Activated CD4-positive, alpha-beta T cell treated with anti-CD3 and anti-CD28 coated beads, Interleukin-2, amount 10 ng/mL, durations not matched to agents 24 days and 14 days (primary cell): ENCODE measurements at regions not wholly inside any gene's neighbourhood (a gene's known extent, or its start where the extent isn't known, plus 50 kb on each side); places are given as distances from the start of the nearest gene placed in this dataset.
"Not testable (repeated sequence)": the region's sequence is repeated elsewhere in the genome, so short reads cannot be mapped to it uniquely, and the experiment has no call there.

Experiments
- DNase-seq: peaks from one replicate; pipeline ENCODE4 v3.0.0; 2022
- H3K27ac Mint-ChIP-seq: one replicate; pipeline ENCODE4 v1.8.0; 2022; ENCODE audit warnings: mild to moderate bottlenecking, mixed read lengths
- H3K27me3 Mint-ChIP-seq: one replicate; pipeline ENCODE4 v1.8.0; 2022; ENCODE audit warnings: mixed read lengths
- H3K36me3 Mint-ChIP-seq: one replicate; pipeline ENCODE4 v1.8.0; 2022; ENCODE audit warnings: low read depth, mild to moderate bottlenecking, mixed read lengths
- H3K4me1 Mint-ChIP-seq: one replicate; pipeline ENCODE4 v1.8.0; 2021; ENCODE audit warnings: mixed read lengths
- H3K4me3 Mint-ChIP-seq: one replicate; pipeline ENCODE4 v1.8.0; 2022; ENCODE audit warnings: mild to moderate bottlenecking, moderate library complexity, mixed read lengths
- H3K9me3 Mint-ChIP-seq: one replicate; pipeline ENCODE4 v1.8.0; 2021; ENCODE audit warnings: mixed read lengths
- intact Hi-C: fragments of 100-400 bp; cut with micrococcal nuclease; formaldehyde crosslinking; loops from one replicate; pipeline ENCODE4 v1.15.1; 2023

DNA sequence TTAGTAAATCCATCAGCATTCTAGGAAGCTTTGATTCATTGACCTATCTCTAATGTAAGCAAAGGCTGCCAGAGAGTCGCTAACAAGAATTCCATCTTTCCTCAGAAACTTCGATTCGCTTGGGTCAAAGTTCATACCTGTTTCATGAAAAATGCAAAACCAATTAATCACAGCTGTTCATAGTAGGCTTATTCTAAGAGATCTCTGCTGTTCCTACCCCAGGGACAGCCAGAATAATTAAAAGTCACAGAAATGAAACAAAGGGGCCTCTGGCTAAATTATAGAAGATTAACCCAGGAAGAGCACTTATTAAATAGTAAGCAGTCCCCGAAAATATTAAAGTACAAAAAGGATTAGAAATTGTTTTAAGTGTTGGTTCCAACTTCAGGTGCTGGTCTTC is 280.1 kb upstream of the FRG2C start:
- H3K9me3 Mint-ChIP-seq, H3K4me3 Mint-ChIP-seq, H3K27ac Mint-ChIP-seq, H3K27me3 Mint-ChIP-seq, DNase-seq, intact Hi-C loops, H3K36me3 Mint-ChIP-seq, H3K4me1 Mint-ChIP-seq: not testable (repeated sequence)

DNA sequence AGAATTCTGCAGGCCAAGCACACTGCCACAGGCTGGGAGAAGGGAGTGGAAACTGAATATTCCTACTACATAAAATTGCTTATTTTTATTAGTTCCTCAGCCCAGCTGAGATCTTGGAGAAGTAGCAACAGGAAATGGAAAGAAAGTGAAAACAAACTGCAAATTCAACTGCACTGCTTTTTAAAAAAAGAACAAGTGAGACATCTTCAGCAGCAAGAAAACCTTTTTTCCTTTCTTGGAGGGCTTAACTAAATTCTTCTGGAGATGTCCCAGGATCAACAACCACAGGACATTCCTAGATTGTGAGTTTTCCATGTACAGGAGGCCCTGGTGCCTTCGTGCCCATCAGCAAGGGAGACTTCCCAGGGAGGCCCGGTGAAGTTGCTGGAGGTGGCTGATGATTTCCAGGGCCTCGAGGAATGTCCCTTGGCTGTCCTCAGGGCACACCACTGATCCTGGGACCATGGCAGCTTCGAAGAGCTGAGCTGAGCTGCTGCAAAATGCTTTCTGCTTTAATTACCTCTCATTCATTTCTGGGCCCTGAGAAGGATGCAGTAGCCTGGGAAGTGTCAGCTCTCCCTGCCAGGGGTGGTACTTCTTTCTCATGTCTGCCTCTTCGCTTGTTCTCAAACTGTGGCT is 275.5 kb upstream of the FRG2C start:
- DNase-seq, H3K36me3 Mint-ChIP-seq, H3K9me3 Mint-ChIP-seq, H3K27ac Mint-ChIP-seq, intact Hi-C loops, H3K4me3 Mint-ChIP-seq, H3K27me3 Mint-ChIP-seq, H3K4me1 Mint-ChIP-seq: not testable (repeated sequence)

DNA sequence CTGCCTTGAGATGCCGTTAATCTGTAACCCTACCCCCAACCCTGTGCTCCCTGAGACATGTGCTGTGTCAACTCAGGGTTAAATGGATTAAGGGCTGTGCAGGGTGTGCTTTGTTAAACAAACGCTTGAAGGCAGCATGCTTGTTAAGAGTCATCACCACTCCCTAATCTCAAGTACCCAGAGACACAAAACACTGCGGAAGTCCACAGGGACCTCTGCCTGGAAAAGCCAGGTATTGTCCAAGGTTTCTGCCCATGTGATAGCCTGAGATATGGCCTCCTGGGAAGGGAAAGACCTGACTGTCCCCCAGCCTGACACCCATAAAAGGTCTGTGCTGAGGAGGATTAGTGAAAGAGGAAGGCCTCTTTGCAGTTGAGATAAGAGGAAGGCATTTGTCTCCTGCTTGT is 270.8 kb upstream of the FRG2C start:
- H3K27ac Mint-ChIP-seq, H3K4me3 Mint-ChIP-seq, H3K27me3 Mint-ChIP-seq, intact Hi-C loops, H3K9me3 Mint-ChIP-seq, H3K36me3 Mint-ChIP-seq, H3K4me1 Mint-ChIP-seq, DNase-seq: not testable (repeated sequence)

DNA sequence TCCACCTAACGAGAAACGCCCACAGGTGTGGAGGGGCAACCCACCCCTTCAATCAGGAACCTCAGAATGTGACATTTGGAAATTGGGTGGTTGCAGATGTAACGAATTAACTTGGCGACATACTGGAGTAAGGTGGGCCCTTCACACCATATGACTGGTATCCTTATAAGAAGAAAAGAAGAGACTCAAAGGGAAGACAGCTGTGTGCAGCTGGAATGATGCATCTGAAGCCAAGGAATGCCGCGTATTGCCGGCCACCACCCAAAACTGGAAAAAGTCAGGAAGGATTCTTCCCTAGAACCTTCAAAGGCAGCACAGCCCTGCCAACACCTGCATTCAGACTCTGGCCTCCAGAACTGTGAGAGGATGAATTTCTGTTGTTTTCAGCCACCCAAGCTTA is 270.0 kb upstream of the FRG2C start:
- H3K9me3 Mint-ChIP-seq, DNase-seq, H3K27me3 Mint-ChIP-seq, H3K4me1 Mint-ChIP-seq, H3K36me3 Mint-ChIP-seq, intact Hi-C loops, H3K27ac Mint-ChIP-seq, H3K4me3 Mint-ChIP-seq: not testable (repeated sequence)

DNA sequence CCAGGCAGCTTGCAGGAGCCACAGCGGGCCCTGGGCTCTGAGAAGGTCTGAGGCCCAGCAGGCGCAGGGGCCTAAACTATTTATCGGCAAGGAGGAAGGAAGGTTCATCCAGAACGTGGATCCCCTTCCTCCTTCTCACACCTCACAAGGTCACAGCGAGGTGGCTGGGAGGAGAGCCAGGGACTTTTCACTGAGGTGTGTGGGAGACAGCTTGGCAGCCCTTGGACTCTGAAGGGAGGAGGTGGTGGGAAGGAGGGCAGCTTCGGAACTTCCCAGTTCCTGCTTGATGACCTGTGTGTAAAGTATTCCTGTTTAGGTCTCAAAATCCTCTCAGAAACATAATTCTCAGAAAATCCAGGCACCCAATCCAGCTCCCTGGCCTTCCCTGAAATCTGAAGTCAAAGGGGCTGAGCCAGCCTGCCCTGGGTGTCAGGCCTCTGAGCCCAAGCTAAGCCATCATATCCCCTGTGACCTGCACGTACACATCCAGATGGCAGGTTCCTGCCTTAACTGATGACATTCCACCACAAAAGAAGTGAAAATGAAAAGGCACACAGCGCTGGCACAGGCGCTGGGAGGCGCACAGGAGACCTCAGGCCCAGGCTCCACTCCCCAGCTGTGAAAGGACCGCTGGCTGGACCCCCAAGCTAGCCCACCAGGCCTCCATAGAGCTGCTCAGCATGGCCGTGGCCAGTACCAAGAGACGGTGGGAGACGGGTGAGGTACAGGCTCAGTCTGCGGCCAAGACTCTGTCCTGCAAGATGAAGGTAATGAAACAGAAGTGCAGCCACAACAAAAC is 269.4 kb upstream of the FRG2C start:
- DNase-seq, H3K36me3 Mint-ChIP-seq, intact Hi-C loops, H3K4me3 Mint-ChIP-seq, H3K27ac Mint-ChIP-seq, H3K27me3 Mint-ChIP-seq, H3K9me3 Mint-ChIP-seq, H3K4me1 Mint-ChIP-seq: not testable (repeated sequence)

DNA sequence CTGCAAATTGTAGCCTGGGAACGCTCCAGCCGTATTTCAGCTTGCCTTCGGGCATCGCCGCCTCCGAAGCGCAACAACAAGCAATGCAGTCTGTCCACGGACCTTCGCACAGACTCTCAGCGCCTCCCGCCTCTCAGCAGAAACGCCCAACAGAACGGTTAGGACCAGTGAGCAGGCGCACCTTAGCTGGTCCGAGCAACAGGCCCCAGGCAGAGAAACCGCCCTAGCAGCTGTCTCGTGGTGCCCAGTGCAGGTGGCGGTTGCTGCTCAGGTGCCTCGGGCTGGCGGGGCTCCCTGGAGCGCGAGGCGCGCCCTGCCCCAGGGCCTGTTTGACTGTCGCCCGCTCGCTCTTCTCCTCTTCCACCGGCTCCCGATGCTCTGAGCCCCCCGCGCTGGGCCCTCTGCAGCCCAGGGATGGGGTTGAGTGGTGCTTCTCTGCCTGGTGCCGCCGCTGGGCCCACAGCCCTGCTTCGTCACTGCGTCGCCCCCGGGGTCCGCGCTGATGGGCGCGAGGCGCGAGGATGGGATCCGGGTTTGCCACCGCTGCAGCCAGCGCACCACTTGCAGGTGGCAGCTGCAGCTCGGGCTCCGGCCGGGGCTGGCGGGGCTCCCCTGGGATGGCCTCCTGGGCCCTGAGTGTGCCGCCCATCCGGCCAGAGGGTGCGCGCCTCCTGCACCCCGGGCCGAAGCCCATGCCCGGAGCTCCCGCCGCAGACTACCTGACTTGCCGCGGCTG is 268.4 kb upstream of the FRG2C start:
- H3K4me3 Mint-ChIP-seq, result no peak overlapping the region
- H3K27me3 Mint-ChIP-seq, result no peaks in the 10 kb centered on the region
- no peaks in the 10 kb centered on the region for H3K4me1 Mint-ChIP-seq
- H3K9me3 Mint-ChIP-seq, result no peaks in the 10 kb centered on the region
- intact Hi-C loops, result no loop called here
- no peak for DNase-seq
- no peak overlapping the region for H3K27ac Mint-ChIP-seq
- no peaks in the 10 kb centered on the region for H3K36me3 Mint-ChIP-seq

DNA sequence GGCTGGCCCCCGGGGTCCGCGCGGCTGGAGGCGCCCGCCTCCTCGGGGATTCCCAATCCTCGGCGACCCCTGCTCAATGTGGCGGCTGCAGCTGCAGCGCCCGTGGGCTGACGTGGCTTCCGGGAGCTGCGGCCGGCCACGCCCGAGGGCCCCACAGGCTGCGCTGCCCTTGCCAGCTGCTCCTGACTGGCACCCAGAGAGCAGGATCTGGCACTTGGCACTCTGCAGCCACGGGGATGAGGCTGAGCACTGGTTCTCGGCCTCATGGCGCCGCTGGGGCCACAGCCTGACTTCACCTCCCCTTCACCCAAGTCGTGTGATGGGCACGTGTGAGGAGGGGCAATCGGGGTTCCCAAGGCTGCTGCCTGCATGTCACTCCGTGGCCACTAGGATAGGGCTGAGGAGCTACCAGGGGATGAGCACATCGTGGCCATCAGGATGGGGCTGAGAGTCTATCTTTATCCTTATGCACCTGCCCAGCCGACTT is 267.8 kb upstream of the FRG2C start:
- Mint-ChIP-seq H3K27me3 (no peaks in the 10 kb centered on the region), H3K9me3 (no peaks in the 10 kb centered on the region), H3K27ac (no peak overlapping the region), H3K4me1 (no peaks in the 10 kb centered on the region), H3K4me3 (no peak overlapping the region), H3K36me3 (no peaks in the 10 kb centered on the region)
- DNase-seq, result no peak
- intact Hi-C loops, result no loop called here

DNA sequence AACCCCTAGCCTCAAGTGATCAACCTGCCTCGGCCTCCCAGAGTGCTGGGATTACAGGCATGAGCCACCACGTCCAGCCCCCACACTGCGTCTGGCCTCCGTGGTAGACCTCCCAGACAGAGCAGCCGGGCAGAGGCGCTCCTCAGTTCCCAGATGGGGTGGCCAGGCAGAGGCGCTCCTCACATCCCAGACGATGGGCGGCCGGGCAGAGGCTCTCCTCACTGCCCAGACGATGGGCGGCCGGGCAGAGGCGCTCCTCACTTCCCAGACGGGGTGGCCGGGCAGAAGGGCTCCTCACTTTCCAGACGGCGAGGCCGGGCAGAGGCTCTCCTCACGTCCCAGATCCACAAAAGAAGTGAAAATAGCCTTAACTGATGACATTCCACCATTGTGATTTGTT is 266.6 kb upstream of the FRG2C start:
- H3K27ac Mint-ChIP-seq, intact Hi-C loops, H3K4me3 Mint-ChIP-seq, DNase-seq, H3K4me1 Mint-ChIP-seq, H3K9me3 Mint-ChIP-seq, H3K27me3 Mint-ChIP-seq, H3K36me3 Mint-ChIP-seq: not testable (repeated sequence)

DNA sequence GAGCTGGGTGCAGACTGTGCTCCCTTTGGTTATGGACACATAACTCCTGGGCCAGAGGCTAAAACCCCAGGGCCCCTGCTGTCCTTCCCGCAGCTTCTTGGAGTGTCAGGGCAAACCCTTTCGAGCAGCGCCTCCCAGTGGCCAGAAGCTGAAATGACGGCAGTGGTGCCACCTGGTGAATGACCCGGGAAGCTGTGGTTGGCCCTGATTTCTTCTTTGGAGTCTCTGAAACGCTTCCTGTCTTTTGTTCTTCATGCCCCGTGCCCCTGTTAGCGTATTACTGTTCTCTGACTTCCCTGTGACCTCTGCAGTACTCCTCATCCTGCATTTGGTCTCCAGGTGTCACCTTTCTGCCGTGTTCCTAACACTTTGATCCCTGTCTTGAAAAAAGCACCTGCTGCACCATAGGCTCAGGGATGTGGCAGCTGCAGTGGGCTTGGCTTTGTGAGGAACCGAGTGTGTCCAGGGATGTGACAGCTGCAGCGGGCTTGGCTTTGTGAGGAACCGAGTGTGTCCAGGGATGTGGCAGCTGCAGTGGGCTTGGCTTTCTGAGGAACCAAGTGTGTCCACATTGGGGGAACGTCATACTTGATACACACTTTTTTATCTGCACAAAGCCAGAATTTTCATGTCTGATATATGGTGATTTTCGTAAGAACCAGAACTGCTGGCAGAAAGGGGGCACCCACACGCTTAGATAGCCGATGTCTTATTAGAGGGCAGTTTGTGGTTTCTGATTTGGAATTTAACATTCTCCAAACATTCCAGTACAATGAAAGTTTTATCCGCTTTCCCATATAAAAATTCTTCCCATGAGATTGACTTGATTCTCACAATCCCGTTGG is 241.8 kb upstream of the FRG2C start:
- H3K36me3 Mint-ChIP-seq, intact Hi-C loops: not testable (repeated sequence)

DNA sequence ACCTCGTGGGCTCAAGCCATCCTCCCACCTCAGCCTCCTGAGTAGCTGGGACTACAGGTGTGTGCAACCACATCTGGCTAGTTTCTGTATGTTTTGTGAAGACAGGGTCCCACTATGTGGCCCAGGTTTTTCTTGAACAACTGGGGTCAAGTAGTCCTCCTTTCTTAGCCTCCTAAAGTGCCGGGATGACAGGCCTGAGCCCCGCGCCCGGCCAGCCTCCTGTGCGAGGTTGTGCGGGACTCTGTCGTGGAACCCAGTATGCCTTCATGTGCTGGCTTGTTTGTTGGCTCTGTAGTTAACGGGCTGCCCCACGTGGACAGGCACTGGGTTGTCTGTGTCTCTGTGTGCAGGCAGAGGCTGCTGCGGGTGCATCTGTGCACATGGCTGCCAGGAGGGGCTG is 238.7 kb upstream of the FRG2C start:
- H3K27me3 Mint-ChIP-seq, H3K27ac Mint-ChIP-seq, H3K9me3 Mint-ChIP-seq, H3K4me3 Mint-ChIP-seq, DNase-seq: not testable (repeated sequence)
- Mint-ChIP-seq H3K36me3 (peaks cover 14% of the 10 kb centered on the region), H3K4me1 (peaks cover 10% of the 10 kb centered on the region)
- intact Hi-C loops, result loop anchor here (5.0 kb wide), 1 partner anchor 63 kb away; no protein-coding TSS in a partner anchor

More for the DNA sequence above, 241.8 kb upstream of the FRG2C start:
- not testable (repeated sequence) for H3K9me3 Mint-ChIP-seq, H3K27me3 Mint-ChIP-seq, H3K4me1 Mint-ChIP-seq, H3K4me3 Mint-ChIP-seq, H3K27ac Mint-ChIP-seq
- DNase-seq, result peak; percentile 88

DNA sequence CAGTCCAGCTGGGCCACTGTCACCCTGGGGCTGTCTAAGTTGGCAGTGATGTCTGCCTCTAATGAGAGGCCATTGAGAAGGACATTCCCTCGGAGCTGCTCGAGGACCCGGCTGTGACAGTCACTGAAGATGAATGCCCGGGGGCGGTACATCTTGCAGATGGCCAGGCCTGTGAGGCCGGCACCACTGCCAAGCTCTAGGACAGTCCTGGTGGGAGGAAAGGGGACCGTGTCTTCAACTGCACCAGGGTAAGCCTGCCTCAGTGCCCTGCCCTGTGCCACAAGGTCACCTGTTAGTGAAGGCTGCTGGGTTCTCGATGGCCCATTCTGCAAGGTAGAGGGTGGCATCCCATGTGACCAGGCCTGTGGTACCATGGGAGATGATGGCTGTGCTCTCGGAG is 236.6 kb upstream of the FRG2C start:
- not testable (repeated sequence) for H3K27me3 Mint-ChIP-seq, H3K4me1 Mint-ChIP-seq, H3K27ac Mint-ChIP-seq, H3K9me3 Mint-ChIP-seq, DNase-seq, H3K4me3 Mint-ChIP-seq
- intact Hi-C loops, result loop anchor here (5.0 kb wide), 1 partner anchor 65 kb away; no protein-coding TSS in a partner anchor
- H3K36me3 Mint-ChIP-seq, result peaks cover 18% of the 10 kb centered on the region

DNA sequence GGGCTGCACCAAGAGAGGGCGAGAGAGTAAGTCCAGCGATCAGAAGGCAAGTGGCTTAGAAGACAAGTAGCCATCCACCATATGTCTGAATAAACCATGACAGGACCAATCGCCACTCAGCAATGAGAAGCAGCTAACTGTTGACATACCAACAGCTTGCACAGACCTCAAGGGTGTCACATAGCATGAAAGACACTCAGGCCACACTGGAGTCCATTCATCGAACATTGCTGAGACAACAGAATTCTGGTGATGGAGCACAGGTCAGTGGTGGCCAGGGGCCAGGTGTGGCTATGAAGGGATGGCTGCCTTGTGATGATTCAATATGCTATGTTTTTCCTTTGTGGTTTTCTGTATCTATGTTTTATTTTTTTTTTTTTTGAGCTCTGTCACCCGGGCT is 236.2 kb upstream of the FRG2C start:
- not testable (repeated sequence) for H3K4me3 Mint-ChIP-seq, H3K4me1 Mint-ChIP-seq, DNase-seq, H3K27me3 Mint-ChIP-seq, H3K27ac Mint-ChIP-seq, H3K9me3 Mint-ChIP-seq
- intact Hi-C loops, result loop anchor here (5.0 kb wide), 1 partner anchor 66 kb away; no protein-coding TSS in a partner anchor
- H3K36me3 Mint-ChIP-seq, result peaks cover 15% of the 10 kb centered on the region

DNA sequence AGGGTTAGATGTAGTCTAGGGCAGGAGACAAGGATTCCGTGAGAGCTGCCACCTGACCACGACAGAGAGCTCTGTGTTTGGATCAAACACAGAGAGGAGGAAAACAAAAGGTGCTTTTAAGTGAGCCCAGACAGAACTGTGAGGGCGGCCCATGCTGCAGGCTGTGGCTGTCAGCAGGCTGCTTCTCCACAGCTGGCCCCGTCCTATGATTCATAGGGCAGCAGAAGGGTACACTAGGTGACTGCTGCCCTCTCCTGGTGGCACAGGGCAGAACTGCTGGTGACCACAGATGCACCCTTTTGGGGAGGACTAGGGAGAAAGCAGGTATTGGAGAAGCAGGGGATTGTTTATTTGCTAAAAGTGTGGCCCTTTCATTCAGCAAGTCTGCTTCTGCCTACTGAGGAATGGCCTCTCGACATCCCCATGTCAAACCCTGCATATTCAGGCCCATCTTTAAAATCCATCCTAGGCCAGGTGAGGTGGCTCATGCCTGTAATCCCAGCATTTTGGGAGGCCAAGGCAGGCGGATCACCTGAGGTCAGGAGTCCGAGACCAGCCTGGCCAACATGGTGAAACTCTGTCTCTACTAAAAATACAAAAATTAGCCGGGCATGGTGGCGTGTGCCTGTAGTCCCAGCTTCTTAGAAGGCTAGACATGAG is 234.4 kb upstream of the FRG2C start:
- H3K9me3 Mint-ChIP-seq, H3K27me3 Mint-ChIP-seq: not testable (repeated sequence)
- DNase-seq, result peak; percentile 90
- H3K4me1 Mint-ChIP-seq, result peaks cover 15% of the 10 kb centered on the region
- H3K27ac Mint-ChIP-seq, result peak overlapping the region; percentile 29
- peaks cover 16% of the 10 kb centered on the region for H3K36me3 Mint-ChIP-seq
- intact Hi-C loops, result loop anchor here (5.0 kb wide), 1 partner anchor 67 kb away; no protein-coding TSS in a partner anchor
- H3K4me3 Mint-ChIP-seq, result peak overlapping the region; percentile 15
